RWPE1 (cell line): ENCODE measurements at regions not wholly inside any gene's neighbourhood (a gene's known extent, or its start where the extent isn't known, plus 50 kb on each side); places are given as distances from the start of the nearest gene placed in this dataset.

Experiments
- CTCF ChIA-PET: fragments of 350-600 bp; sonication (Branson Sonifier 250); formaldehyde crosslinking; extraction: SDS; loops from one replicate; lab custom pipeline; 2021; lab: Yijun Ruan, JAX
- POLR2A ChIA-PET: fragments of 400-600 bp; formaldehyde crosslinking; extraction: SDS; loops from one replicate; lab custom pipeline; 2020; ENCODE audit warnings: antibody characterized with exemption; ENCODE audit not compliant: low non-redundant PET; lab: Yijun Ruan, JAX
- DNase-seq: peaks from one replicate; pipeline ENCODE4 v3.0.0; 2012; ENCODE audit warnings: low spot score
- H3K27ac ChIP-seq: fragments of 450-650 bp; 2 replicates; pipeline ENCODE4 v1.5.1; 2017
- TF ChIP-seq, protein P1 (sequence below): fragments of 450-650 bp; conservative IDR thresholded peaks from 2 replicates; pipeline ENCODE4 v1.5.1; 2017; ENCODE audit warnings: low read depth, mild to moderate bottlenecking

DNA sequence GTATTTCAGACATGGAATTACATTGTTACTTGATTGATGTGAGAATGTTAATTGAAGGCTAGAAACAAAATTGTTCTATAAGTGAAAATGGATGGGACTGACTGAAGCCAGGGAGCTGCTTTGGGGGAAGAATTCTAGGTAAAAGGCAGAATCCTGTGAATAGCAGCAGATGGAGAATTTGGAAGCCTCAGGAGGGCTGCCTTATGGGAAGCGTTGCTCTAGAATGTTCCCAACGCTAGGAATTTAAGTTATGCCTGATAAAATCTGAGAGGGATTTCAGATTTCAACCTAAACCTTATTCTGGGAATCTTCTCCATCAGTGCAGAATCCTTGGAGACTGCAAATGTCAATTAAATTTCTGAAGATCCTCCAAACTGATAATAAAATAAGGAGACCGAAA is 858.2 kb upstream of the FLRT2 start:
- no peak overlapping the region for H3K27ac ChIP-seq
- TF ChIP-seq, protein P1, sequence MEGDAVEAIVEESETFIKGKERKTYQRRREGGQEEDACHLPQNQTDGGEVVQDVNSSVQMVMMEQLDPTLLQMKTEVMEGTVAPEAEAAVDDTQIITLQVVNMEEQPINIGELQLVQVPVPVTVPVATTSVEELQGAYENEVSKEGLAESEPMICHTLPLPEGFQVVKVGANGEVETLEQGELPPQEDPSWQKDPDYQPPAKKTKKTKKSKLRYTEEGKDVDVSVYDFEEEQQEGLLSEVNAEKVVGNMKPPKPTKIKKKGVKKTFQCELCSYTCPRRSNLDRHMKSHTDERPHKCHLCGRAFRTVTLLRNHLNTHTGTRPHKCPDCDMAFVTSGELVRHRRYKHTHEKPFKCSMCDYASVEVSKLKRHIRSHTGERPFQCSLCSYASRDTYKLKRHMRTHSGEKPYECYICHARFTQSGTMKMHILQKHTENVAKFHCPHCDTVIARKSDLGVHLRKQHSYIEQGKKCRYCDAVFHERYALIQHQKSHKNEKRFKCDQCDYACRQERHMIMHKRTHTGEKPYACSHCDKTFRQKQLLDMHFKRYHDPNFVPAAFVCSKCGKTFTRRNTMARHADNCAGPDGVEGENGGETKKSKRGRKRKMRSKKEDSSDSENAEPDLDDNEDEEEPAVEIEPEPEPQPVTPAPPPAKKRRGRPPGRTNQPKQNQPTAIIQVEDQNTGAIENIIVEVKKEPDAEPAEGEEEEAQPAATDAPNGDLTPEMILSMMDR, result no peak
- DNase-seq, result no peak
- ChIA-PET POLR2A (no interaction called here), CTCF (interaction anchor here (0.6 to 0.7 kb wide), 2 partner anchors 372 to 1080 kb away, joined by 3 to 5 read pairs; no protein-coding TSS in a partner anchor)

DNA sequence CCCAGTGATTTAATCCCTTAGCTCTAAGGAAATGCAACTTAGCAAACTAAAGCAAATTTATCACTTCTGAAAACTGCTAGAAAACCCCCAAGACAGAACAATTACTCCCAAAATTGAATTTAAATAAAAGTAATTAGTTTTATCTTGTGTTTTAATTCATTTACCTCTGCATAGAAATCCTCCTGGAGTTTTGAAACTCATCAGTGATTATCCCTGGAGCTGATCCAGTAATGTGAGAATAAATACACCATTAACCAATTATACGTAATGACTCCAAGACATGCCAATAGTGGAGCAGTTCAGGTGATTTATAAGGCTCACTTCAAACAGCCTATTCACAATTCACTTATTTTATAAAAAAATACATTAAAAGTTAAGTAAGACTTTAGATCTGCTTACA is 855.3 kb upstream of the FLRT2 start:
- TF ChIP-seq, protein P1, result no peak
- H3K27ac ChIP-seq, result no peak overlapping the region
- ChIA-PET POLR2A (no interaction called here), CTCF (no interaction called here)
- DNase-seq, result no peak

DNA sequence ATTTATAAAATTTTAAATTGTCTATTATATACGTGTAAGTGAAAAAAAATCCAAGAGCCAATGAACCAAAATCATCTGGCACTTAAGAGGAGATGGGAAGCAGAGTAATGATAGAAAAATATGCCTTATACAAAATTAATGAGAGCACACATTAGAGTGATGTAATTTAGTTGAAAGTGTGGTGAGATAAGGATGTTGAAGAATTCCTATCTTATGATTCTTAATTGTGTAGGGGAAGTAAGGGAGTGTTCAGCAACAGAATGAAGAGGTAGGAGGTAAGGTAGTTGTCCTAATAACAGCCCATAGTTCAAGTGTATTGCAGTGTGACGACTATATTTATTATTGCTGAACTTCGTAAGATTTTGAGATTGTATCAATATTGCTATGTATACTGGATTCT is 843.4 kb upstream of the FLRT2 start:
- ChIA-PET CTCF (no interaction called here), POLR2A (no interaction called here)
- no peak overlapping the region for H3K27ac ChIP-seq
- TF ChIP-seq, protein P1, result no peak
- DNase-seq, result no peak

DNA sequence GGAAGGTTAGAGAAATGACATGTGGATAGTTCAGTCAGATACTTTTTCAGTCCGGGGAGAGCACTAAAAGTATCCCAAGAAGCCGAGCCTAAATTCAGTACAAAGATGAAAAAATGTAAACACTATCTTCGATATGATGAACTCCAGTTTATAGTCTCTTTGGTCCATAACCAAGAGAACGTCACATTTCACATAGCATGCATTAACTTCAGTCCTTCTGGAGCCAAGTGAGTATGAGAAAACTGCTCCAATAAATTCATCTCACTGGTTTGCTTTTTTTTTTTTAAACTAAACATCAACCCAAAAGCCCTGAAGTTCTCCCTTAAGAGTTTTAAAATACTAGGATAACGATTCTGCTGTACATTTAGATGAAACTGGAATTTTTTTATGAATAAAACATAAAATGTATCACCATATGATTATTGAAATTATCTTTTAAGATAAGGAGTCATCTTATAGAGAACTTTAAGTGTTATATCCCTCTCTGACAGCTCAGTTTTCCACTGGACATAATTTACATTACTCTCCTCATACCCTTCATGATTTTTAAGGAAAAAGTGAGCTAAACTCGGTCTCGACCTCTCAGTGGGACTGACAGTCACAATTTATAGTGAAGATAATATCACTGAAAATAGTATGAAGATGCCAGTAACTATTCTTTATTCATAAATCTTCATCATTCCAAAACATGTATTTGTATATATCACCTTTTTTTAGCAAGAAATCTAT is 841.5 kb upstream of the FLRT2 start:
- DNase-seq, result no peak
- no peak overlapping the region for H3K27ac ChIP-seq
- CTCF ChIA-PET, result no interaction called here
- POLR2A ChIA-PET, result no interaction called here
- TF ChIP-seq, protein P1, result no peak

GRCh38 chr14:84694161-84694560 is 835.8 kb upstream of the FLRT2 start:
- no peak overlapping the region for H3K27ac ChIP-seq
- DNase-seq, result no peak
- ChIA-PET CTCF (no interaction called here), POLR2A (no interaction called here)
- TF ChIP-seq, protein P1, result no peak

DNA sequence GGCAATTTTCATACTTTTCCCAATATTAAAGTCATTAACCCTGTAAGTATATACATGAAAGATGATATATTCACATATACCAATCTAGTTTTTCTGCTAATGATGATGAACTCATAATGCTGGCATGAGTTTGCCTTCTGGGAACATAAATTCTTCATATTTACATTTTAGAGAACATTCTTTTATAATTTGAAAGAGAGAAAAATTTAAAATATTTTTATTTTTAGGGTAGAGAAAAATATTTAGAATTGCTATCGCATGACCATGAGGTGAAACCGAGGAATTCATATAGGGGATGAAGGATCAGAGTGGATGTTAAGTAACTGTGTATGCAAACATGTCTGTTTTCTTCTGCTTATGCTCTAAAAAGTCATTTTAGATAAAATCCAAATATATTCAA is 825.3 kb upstream of the FLRT2 start:
- POLR2A ChIA-PET, result no interaction called here
- CTCF ChIA-PET, result no interaction called here
- H3K27ac ChIP-seq, result no peak overlapping the region
- TF ChIP-seq, protein P1, result no peak
- no peak for DNase-seq
